GM23338 (cell line): ENCODE measurements at regions not wholly inside any gene's neighbourhood (a gene's known extent, or its start where the extent isn't known, plus 50 kb on each side); places are given as distances from the start of the nearest gene placed in this dataset.

ENCODE experiments used
- CTCF ChIP-seq, 2 experiments: fragments of 200-600 bp in 1 of 2; sonication (generic) in 1 of 2; conservative IDR thresholded peaks; 2 replicates each; pipeline versions ENCODE4 v1.5.1 to v1.6.1; 2016 to 2017; ENCODE audit warnings: antibody characterized with exemption in 2 of 2, low read depth in 2 of 2, mild to moderate bottlenecking in 2 of 2, moderate library complexity in 1 of 2
- ETS1 ChIP-seq: IDR thresholded peaks from 2 replicates; pipeline ENCODE4 v1.6.1; 2016; ENCODE audit warnings: antibody characterized with exemption
- EZH2phosphoT487 ChIP-seq: fragments of 200-600 bp; sonication (generic); IDR thresholded peaks from one replicate; pipeline ENCODE4 v1.8.1; 2018; ENCODE audit warnings: antibody characterized with exemption; ENCODE audit not compliant: unreplicated experiment
- NANOG ChIP-seq: IDR thresholded peaks from 2 replicates; pipeline ENCODE4 v1.6.1; 2016; ENCODE audit warnings: antibody characterized with exemption, borderline replicate concordance
- REST ChIP-seq: IDR thresholded peaks from one replicate; pipeline ENCODE4 v1.6.1; 2018; ENCODE audit warnings: antibody characterized with exemption; ENCODE audit not compliant: unreplicated experiment
- STAT1 ChIP-seq: IDR thresholded peaks from one replicate; pipeline ENCODE4 v1.6.1; 2016; ENCODE audit warnings: antibody characterized with exemption; ENCODE audit not compliant: unreplicated experiment
- ZNF462 ChIP-seq: fragments of 250-450 bp; sonication (Bioruptor Pico); IDR thresholded peaks from 2 replicates; pipeline ENCODE4 v1.5.0; 2020; ENCODE audit warnings: mild to moderate bottlenecking, moderate library complexity

- TF ChIP-seq ZNF462 (CRISPR knock-in tag), result no peak
- no peak for TF ChIP-seq REST
- TF ChIP-seq ETS1, result no peak
- no peak for TF ChIP-seq STAT1
- TF ChIP-seq CTCF (conservative IDR thresholded peaks at IDR 0.05; ENCODE audit: low read depth in 2 of 2), result no peak
- TF ChIP-seq NANOG, result no peak
- TF ChIP-seq EZH2phosphoT487, result no peak
These were observed 248.4 kb upstream of the TTC29 start (continued) for GRCh38 chr4:147194114-147194513.
